Esophagus muscularis mucosa (tissue), 4 donors: ENCODE measurements at regions not wholly inside any gene's neighbourhood (a gene's known extent, or its start where the extent isn't known, plus 50 kb on each side); places are given as distances from the start of the nearest gene placed in this dataset.

Experiments
- EP300 ChIP-seq: sonication (generic); formaldehyde crosslinking; IDR thresholded peaks from one replicate; pipeline ENCODE4 v1.6.1; 2017; ENCODE audit warnings: antibody characterized with exemption
- POLR2A ChIP-seq: fragments of 450-650 bp; IDR thresholded peaks from one replicate; pipeline ENCODE4 v1.6.1; 2017; ENCODE audit warnings: antibody characterized with exemption, moderate library complexity, mild to moderate bottlenecking, low read depth
- POLR2AphosphoS5 ChIP-seq, 2 donors: sonication (generic); formaldehyde crosslinking; IDR thresholded peaks; one replicate each; pipeline ENCODE4 v1.6.1; 2017; ENCODE audit warnings: antibody characterized with exemption in 2 of 2
- TF ChIP-seq, protein P1 (sequence below), 3 experiments: fragments of 200-600 bp in 2 of 3; fragments of 450-650 bp in 1 of 3; sonication (generic) in 2 of 3; IDR thresholded peaks; one replicate each; pipeline ENCODE4 v1.5.1; 2017 to 2019; ENCODE audit warnings: antibody characterized with exemption in 3 of 3, mild to moderate bottlenecking in 2 of 3, moderate library complexity in 1 of 3

GRCh38 chr14:40296821-40297220 is 864.6 kb upstream of the FBXO33 start:
- TF ChIP-seq, protein P1, sequence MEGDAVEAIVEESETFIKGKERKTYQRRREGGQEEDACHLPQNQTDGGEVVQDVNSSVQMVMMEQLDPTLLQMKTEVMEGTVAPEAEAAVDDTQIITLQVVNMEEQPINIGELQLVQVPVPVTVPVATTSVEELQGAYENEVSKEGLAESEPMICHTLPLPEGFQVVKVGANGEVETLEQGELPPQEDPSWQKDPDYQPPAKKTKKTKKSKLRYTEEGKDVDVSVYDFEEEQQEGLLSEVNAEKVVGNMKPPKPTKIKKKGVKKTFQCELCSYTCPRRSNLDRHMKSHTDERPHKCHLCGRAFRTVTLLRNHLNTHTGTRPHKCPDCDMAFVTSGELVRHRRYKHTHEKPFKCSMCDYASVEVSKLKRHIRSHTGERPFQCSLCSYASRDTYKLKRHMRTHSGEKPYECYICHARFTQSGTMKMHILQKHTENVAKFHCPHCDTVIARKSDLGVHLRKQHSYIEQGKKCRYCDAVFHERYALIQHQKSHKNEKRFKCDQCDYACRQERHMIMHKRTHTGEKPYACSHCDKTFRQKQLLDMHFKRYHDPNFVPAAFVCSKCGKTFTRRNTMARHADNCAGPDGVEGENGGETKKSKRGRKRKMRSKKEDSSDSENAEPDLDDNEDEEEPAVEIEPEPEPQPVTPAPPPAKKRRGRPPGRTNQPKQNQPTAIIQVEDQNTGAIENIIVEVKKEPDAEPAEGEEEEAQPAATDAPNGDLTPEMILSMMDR (IDR thresholded peaks at IDR 0.05) = no peak
- TF ChIP-seq POLR2AphosphoS5 (IDR thresholded peaks at IDR 0.05) = no peak
- no peak for TF ChIP-seq EP300
- TF ChIP-seq POLR2A = no peak
